Stimulated activated CD8-positive, alpha-beta memory T cell treated with anti-CD3 and anti-CD28 coated beads, Interleukin-12 subunit alpha, Interleukin-12 subunit beta, amount 100 ng/mL, for 4 hours (primary cell): ENCODE measurements at regions not wholly inside any gene's neighbourhood (a gene's known extent, or its start where the extent isn't known, plus 50 kb on each side); places are given as distances from the start of the nearest gene placed in this dataset.
A peak's percentile ranks its signal among the peaks of the same experiment; 100 is the strongest.
"Not testable (repeated sequence)": the region's sequence is repeated elsewhere in the genome, so short reads cannot be mapped to it uniquely, and the experiment has no call there.

Source experiments
- DNase-seq: peaks from one replicate; pipeline ENCODE4 v3.0.0-alpha.2; 2020; ENCODE audit warnings: low read depth

DNA sequence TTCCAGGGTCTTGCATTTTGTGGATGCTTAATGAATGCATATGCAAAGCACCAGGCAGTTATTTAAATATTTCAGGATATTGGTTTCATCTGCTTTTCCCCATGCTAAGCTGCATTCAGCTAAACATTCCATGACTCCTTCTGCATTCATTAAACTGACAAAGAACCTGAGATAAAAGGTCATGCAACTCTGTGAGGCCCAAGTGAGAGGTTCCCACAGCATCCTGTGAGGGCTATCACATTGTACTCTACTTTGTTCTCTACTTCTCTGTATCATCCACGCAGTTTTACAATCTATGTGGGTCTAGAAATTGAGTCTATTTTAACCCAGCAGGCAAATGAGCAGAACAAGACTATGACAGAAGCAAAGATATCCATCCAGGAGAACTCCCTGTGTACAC is 86.4 kb upstream of the PRSS16 start:
- DNase-seq: no peak

- DNase-seq: no peak
Measured at GRCh38 chr6:27161603-27161945, 85.9 kb upstream of the PRSS16 start.

DNA sequence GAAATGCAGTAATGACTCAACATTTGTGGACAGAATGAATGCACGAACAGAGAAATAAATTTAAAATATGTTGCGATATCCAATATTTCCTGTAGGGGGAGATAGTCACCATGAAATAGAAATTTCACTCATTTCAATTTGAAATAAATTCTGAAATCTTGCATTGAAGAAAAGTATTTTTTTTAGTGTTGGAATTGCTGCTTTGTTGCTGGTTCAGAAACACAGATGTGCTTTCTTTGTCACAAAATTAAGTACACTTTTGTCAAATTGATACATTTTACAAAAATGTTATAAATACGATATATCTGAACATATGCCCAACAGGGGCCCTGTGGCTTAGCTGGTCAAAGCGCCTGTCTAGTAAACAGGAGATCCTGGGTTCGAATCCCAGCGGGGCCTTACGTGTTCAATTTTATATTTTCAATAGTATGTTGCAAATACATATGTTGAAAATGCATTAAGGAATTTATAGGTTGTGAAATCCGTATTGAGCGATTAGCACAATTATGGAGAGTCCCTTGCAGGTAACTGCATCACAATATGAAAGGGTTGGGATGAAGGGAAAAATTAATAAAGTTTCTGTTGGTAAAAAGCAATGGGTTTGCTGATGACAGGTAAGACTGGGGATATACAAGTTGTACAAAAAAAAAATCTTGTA is 85.4 kb upstream of the PRSS16 start:
- DNase-seq: no peak

- DNase-seq: no peak
Measured at GRCh38 chr6:27163834-27164233, 83.7 kb upstream of the PRSS16 start.

DNA sequence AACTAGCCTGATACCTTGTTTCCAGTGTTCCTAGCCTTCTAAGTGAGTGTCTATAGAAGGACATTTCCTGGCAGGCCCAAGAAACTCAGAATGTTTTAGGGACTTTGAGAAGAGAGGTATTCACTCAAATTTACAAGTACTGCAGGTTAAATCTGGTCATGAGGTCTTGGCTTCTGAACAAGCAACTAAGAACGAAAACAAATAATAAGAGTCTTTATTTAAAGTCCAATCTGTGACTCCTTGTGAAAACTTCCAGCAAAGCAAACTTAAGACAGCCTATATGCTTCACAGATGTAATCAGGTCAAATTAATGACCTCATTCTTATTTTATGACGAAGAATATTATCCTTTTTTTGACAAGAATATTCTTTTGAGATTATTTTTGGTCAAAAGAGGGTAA is 79.4 kb upstream of the PRSS16 start:
- DNase-seq: no peak

- no peak for DNase-seq
Measured at GRCh38 chr6:27168586-27169443, 78.7 kb upstream of the PRSS16 start.

DNA sequence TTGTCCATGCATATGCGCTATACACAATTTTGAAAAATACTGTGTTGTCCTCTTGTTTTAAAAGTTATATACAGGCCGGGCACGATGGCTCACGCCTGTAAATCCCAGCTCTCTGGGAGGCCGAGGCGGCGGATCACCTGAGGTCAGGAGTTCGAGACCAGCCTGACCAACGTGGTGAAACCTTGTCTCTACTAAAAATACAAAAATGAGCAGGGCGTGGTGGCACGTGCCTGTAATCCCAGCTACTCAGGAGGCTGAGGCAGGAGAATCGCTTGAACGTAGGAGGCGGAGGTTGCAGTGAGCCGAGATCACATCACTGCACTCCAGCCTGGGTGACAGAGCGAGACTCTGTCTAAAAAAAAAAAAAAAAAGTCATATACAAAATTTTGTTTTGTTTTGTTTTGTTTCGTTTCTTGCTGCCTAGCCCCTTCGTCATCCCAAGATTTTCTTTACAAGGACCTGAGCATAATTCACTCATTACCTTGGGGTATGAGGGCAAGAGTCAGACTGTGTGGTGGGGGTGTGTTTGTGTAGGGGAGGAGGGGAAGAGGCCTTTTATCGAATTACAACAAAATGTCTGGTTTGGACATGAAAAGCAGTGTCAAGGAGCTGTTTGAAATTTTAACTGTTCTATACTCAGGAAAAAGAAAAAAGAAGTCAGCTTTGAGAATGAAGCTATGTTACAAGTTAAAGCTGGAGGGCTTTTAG is 74.8 kb upstream of the PRSS16 start:
- not testable (repeated sequence) for DNase-seq

- DNase-seq: not testable (repeated sequence)
Measured at GRCh38 chr6:27173232-27173601, 74.3 kb upstream of the PRSS16 start.

GRCh38 chr6:27174958-27175357 is 72.5 kb upstream of the PRSS16 start:
- no peak for DNase-seq

DNA sequence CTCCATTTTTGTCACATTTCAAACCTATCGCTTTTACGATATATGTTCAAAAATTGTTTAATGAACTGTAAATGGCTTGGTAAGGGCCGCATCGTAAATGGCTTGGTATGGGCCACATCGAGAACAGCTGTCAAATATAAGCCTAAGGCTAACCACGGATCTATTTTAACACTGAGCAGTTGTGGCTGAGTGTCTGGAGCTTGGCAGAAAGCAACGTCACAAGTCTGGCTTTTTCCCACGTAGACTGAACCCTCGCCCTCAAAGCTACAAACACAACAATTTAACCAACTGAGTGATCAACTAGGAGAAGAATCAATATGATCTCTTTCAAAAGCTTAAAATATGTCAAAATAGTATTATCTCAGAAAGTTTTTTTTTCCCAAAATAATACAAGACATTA is 71.4 kb upstream of the PRSS16 start:
- DNase-seq: no peak

GRCh38 chr6:27176523-27177484 is 70.7 kb upstream of the PRSS16 start:
- peak; percentile 41 for DNase-seq

- DNase-seq: peak; percentile 50
Measured at GRCh38 chr6:27177485-27178406, 69.8 kb upstream of the PRSS16 start.

DNA sequence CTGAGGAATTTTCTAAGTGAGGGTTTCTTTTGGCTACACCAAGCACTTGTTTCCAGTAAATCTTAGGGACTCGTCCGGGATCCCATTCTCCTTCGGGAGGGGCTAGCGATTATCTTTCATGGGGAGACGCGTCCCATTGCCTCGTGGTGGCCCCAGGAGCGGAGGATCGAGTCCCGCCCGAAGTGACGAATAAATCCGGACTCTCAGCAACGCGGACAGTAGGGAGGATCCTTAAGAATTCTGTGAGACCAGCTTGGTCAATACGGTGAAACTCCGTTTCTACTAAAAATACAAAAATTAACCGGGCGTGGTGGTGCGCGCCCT is 69.1 kb upstream of the PRSS16 start:
- no peak for DNase-seq

DNA sequence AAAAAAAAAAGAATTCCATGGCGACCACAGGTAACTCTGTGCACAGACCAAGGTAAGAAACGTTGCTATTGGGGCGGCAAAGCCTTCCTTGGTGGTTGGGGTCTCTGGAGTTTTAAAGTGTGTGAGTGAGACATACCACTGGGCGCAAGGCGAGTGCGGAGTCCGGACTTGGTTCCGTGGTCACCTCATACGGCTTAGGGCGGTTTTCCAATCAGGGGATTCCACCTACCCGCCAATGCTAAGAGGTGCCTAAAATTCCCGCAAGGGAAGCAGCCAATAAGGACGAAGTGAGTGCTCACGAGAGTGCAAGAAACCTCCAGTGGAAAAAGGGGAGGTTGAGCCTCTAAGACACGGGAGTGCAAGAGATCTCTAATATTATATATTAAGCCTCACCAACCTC is 68.6 kb upstream of the PRSS16 start:
- DNase-seq: no peak

DNA sequence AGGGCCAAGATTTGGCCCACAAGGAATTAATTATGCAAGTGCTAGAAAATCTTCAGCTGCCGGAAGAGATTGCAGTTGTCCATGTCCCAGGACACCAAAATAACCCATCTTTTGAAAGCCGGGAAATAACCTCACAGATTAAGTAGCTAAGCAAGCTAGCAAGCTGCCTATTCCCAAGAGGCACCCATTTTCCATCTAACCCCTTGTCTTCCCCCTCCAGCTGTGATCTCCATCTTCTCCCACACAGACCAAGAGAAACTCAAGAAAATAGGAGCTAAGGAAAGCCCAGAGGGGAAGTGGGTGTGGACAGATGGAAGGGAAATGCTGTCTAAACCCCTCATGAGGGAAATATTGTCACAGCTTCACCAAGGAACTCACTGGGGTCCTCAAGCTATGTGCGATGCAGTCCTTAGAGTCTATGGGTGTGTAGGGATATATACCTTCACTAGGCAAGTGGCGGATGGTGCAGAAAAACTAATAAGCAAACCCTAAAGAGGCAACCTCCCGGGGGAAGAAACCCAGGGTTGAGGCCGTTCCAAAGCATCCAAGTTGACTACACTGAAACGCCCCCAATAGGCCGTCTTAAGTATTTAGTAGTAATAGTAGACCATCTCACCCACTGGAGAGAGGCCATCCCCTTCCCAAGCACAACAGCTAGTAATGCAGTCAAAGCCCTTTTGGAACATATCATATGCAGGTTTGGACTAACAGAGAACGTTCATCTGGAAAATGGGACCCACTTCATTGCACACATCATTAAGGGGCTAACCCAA is 64.3 kb upstream of the PRSS16 start:
- no peak for DNase-seq

- DNase-seq: no peak
Measured at GRCh38 chr6:27187231-27188060, 60.1 kb upstream of the PRSS16 start.

- peak; percentile 19 for DNase-seq
Measured at GRCh38 chr6:27188061-27188884, 59.2 kb upstream of the PRSS16 start.

DNA sequence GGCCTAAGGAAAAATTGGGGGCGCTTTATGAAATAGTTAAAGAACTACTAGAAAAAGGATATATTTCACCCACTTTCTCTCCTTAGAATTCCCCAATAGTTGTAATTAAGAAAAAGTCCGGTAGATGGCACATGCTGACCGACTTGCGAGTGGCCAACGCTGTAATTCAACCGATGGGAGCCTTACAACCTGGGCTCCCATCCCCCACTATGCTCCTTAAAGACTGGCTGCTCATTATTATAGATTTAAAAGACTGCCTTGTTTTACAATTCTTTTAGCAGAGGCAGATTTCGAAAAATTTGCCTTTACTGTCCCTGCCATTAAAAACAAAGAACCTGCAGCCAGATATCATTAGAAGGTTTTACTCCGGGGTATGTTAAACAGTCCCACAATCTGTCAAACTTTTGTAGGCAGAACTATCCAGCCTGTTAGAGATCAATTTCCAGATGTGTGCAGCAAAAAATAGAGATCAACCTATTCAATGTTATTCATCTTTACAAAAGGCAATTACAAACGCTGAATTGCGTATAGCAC is 58.5 kb upstream of the PRSS16 start:
- peak; percentile 10 for DNase-seq
